GM19328 (cell line): ENCODE measurements at regions not wholly inside any gene's neighbourhood (a gene's known extent, or its start where the extent isn't known, plus 50 kb on each side); places are given as distances from the start of the nearest gene placed in this dataset.

Experiments
- ATAC-seq: cut with Tn5 transposase; IDR thresholded peaks from one replicate; pipeline ENCODE4 v1.9.1; 2021; ENCODE audit warnings: mild to moderate bottlenecking, moderate library complexity; ENCODE audit not compliant: unreplicated experiment

DNA sequence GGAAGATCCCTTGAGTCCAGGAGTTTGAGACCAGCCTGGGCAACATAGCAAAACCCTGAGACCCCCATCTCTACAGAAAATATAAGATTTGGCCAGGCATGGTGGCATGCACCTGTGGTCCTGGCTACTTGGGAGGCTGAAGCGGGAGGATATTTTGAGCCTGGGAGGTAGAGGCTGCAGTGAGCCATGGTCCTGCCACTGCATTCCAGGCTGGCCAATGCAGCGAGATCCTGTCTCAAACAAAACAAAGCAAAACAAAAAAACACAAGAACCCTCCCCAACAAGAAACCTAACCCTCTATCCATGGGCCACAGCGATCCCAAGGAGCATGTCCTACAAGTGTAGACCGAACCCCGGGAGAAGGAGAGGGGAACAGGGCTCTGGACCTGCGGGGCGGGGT lies 133.3 kb downstream of the MGAT5B start:
- ATAC-seq, result no peak

DNA sequence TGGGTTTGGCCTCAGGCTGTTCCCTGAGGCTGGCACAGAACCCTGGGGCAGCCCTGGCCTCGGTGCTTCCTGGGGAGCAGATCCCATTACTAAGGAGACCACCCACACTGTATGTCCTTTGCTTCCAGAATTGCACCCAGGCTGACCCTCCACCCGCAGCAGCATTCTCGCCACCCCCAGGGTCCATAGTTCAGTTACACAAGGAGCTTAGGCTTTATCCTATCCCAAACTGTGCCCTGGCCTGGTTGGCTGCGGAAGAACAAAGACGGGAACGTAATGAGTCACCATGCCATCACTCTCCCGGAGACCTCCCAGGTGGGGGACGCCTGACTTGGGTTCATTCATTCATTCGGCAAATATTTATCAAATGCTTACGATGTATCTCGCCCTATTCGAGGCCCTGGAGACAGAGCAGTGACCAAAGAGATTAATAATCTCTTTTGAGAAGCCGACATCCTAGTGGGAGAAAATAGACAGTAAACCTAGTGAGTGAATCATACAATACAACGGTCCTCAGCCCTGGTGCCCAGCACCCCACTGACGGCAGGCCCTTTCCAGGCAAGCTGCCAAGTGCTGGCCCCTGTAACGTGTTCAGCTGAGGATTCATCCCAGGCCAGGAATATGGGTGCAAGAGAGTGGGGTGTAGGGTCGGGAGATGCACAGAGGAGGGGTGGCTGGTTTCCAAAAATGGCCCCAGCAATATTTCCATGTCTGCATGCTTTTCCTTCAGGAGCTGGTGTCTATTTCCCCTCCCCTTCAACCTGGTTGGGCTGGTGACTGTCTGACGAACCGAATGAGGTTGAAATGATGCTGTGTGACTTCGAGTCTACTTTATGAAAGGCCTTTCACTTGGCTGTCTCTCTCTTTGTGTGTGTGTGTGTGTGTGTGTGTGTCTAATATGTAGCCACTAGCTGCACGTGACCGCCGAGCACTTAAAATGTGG lies 134.2 kb downstream of the MGAT5B start:
- no peak for ATAC-seq

DNA sequence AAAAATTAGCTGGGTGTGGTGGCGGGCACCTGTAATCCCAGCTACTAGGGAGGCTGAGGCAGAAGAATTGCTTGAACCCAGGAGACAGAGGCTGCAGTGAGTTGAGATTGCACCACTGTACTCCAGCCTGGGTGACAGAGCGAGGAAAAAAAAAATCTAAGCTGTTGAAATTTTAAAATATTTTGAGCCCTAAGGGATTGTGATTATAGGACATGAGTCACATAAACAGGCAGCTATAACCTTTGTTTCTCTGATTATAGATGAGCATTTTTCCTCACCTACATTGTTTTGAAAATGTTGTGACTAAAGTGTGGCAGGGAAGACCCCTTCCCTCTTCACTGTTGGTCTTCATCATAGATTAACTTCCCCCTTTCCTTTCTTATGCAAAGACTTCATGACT lies 135.5 kb downstream of the MGAT5B start:
- ATAC-seq, result no peak

DNA sequence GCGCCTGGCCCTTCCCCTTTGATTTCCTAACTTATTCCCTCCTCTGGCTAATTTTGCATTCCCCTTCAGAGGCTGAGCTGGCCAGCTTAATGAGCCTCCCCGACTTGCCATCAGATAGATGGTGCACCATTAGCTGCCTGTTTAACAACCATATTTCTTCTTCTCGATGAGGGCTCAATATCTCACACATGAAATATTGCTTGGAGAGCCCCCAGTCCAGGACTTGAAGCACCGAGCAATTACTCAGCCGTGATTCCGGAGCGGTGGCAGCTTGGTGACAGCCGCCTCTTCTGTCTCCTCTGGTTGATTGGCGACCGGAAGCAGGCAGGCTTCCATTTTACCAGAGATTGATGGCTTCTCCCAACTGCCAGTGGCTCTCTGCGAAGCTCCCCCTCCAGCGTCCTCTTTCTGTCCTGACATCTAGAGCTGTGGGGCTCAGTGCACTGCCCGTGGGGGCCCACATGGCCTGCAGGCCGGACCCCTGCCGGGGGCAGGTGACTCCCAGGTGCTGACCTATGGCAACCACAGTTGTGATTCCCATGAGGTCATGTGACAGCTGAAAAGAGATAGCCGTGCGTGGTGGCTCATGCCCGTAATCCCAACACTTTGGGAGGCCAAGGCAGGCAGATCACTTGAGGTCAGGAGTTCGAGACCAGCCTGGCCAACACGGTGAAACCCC lies 133.7 kb upstream of the SEC14L1 start:
- no peak for ATAC-seq

DNA sequence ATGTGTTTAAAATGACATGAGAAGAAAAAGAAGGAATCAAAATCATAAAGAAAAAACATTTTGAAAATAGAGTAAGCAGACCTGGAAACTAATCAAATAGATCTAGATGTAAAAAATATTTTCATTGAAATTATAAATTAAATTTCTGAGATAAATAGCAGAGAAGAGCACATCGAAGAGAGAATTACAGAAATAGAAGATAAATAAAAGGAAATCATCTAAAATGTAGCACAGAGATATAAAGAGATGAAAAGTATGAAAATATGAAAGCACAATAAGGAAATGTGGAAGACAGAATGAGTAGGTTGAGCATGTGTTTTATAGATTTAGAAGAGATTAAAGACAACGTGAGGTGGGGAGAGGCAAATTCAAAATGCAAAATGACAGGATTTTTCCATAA lies 130.9 kb upstream of the SEC14L1 start:
- no peak for ATAC-seq

DNA sequence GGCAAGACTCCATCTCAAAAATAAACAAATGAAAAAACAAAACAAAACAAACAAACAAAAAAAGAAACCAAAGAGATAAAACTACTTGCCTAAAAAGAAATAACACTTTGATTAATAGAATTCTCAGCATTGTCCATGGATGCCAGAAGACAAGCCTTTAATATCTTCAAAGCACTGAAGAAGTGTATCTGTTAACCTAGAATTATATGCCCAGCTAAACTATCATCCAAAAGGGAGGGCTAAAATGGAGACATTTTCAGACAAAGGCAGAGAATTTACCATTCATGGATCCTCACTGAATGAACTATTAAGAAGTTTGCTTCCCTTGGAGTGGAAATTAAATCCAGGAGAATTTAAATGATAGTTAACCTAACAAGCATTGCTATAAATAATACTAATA lies 130.1 kb upstream of the SEC14L1 start:
- no peak for ATAC-seq

DNA sequence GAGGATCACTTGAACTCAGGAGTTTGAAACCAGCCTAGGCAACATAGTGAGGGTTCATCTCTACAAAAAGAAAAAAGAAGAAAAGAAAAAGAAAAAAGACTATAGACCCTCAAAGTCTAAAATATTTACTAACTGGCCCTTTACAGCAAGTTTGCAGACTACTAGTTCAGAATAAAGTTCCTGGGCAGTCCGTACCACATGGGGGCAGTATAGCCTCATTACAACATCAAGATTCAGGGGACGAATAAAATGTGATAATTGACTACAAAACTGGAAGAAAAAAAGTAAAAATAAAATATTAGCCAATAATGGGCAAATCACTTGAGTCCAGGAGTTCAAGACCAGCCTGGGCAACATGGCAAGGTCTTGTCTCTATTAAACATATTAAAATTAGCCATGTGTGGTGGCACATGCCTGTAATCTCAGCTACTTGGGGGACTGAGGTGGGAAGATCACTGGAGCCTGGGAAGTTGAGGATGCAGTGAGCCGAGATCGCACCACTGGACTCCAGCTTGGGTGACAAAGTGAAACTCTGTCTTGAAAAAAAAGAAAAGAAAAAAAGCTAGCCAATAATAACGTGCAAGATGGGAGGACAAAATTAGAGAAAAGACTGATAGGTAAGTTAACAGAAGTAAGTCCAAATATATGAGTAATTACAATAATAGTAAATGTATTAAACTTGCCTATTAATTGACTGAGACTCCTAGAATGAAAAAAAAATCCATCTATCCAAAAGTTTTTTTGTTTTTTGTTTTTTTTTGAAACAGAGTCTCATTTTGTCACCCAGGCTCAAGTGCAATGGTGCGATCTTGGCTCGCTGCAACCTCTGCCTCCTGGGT lies 129.4 kb upstream of the SEC14L1 start:
- no peak for ATAC-seq

DNA sequence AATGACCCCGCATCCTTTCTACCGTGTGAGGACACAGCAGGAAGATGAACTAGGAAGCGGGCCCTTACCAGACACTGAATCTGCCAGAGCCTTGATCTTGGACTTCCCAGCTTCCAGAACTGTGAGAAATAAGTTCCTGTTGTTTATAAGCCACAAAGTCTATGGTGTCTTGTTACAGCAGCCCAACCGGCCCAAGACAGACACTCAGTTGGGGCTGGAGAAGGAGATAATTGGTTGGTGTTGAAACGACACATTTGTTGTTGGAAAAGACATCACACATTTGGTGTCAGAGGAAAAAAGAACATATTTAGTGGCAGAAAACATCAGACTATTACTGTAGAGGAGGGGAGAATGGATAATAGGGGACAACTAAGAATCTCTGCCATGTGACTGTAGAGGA lies 122.3 kb upstream of the SEC14L1 start:
- ATAC-seq, result no peak

DNA sequence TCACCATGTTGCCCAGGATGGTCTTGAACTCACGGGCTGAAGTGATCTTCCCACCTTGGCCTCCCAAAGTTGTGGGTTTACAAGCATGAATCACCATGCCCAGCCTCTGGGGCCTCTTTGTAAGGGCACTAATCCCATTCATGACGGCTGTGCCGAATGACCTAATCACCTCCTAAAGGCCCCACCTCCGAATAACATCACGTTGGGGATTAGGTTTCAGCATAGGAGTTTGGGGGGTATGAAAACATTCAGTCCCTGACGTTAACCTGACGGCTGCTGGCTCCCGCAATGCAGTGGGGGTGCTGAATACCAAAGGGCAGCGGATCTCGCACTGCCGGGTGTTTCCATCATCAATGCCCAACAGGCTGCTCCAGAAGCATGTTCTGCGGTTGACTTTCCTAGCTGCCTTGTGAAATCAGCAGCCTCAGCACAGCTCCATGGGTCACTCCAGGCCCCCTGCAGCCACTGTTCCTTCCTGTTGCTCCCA lies 120.8 kb upstream of the SEC14L1 start:
- ATAC-seq, result no peak

DNA sequence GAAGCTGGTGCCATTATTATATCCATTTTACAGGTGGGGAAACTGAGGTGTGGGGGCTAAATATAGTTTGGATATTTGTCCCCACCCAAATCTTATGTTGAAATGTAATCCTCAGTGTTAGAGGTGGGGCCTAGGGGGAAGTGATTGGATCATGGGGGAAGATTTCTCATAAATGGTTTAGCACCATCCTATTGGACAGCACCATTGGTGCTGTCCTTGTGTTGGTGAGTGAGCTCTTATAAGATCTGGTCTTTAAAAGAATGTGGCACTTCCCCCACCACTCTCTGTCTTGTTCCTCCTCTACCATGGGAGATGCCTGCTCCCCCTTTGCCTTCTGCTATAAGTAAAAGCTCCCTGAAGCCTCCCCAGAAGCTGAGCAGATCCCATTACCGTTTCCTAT lies 119.8 kb upstream of the SEC14L1 start:
- no peak for ATAC-seq

DNA sequence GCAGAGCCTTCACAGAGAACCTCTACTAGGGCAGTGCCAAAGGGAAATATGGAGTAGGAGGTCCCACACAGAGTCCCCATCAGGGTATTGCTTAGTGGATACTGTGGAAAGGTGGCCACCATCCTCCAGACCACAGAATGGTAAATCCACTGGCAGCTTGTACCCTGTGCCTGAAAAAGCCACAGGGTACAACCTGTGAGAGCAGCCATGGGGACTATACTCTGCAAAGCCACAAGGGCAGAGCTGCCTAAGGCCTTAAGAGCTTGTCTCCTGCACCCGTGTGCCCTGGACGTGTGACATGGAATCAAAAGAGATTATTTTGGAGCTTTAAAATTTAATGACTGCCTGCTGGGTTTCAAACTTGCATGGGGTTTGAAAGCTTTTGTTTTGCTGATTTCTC lies 118.0 kb upstream of the SEC14L1 start:
- no peak for ATAC-seq

DNA sequence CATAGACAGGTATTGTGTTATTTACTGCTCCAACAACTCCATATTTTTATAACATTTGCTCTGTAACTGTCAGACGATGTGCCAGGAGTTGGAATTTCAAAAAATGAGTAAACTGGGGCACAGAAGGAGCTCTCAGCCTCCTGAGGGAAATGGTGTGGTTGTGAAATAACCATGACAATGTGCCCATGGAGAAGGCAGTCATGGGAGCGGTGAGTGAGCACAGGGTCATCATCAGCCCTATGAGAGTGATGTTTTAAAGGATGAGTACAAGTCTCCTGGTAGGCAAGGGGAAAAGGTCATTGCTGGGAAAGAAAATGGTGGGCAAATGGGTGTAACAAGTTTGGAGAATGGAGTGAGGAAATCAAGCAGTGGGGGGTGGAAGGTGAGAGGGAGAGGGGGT lies 115.0 kb upstream of the SEC14L1 start:
- no peak for ATAC-seq

DNA sequence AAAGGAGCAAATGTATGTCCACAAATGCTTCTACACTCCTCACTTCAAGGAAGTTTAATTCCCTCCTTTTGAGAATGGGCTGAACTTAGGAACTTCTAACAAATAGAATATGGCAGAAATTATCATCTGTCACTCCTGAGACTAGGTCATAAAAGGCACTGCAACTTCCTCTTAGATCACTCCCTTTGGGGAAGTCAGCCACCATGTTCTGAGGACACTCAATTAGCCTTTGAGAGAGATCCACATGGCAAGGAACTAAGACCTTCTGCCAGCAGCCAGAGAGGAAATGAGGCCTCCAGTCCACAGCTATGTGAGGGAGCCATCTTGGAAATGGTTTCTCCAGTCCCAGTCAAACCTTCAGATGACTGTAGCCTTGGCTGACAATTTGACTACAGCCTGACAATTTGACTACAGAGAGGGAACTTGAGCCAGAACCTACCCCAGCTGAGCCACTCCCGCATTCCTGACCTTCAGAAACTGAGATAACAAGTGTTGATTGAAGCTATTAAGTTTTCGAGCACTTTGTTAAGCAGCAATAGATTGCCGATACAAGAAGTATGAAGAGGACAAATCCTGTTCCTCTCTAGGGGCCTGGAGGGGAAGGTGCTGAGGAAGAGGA lies 113.4 kb upstream of the SEC14L1 start:
- no peak for ATAC-seq

DNA sequence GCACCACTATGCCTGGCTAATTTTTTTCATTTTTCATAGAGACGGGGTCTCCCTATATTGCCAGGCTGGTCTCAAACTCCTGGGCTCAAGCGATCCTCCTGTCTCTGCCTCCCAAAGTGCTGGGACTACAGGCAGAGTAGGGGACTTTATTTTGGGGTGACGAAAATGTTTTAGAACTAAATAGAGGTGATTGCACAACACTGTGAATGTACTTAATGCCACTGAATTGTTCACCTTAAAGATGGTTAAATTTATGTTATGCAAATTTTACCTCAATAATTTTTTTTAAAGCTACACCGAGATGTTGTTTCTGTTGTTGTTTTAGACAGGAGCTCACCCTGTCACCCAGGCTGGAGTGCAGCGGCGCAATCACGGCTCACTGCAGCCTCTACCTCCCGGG lies 111.9 kb upstream of the SEC14L1 start:
- ATAC-seq, result no peak

DNA sequence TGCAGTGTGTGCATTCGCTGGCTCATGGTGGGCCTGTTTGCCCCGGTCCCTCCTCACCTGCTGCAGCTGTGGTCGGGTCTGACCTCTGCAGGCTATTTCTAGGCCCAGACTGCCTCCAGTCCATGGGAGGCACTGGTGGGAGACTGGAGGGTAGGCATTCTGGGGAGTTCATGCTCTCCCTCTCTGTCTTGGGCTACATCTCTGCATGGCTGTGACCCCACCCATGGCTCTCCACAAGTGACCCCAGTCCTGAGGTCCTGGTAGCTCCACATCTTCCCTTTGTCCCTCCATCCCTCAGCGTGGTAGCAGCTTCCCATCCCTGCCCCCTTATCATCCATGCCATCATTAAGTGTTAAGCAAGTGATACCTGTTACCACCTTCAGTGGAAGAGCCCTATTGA lies 107.8 kb upstream of the SEC14L1 start:
- no peak for ATAC-seq

DNA sequence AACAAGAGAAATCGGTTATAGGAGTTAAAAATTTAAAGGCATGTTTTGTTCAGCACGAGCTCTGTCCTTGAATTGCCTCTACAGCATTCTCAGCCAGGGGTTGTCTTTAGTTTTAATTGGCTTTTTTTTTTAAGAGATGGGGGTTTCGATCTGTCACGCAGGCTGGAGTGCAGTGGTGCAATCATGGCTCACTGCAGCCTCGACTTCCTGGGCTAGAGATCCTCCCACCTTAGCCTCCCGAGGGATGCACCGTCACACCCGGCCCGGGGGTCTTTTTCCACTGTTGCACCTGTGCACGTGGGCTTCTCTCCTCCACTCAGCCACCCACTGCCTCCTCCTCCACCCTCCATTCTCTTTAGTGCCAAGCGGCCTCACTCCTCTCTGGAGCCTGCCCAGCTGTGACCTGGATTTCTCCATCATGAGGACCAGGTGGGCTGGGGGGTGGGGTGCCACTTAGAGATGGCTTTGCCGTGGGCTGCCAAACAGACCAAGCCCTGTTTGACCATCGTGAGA lies 106.8 kb upstream of the SEC14L1 start:
- no peak for ATAC-seq

DNA sequence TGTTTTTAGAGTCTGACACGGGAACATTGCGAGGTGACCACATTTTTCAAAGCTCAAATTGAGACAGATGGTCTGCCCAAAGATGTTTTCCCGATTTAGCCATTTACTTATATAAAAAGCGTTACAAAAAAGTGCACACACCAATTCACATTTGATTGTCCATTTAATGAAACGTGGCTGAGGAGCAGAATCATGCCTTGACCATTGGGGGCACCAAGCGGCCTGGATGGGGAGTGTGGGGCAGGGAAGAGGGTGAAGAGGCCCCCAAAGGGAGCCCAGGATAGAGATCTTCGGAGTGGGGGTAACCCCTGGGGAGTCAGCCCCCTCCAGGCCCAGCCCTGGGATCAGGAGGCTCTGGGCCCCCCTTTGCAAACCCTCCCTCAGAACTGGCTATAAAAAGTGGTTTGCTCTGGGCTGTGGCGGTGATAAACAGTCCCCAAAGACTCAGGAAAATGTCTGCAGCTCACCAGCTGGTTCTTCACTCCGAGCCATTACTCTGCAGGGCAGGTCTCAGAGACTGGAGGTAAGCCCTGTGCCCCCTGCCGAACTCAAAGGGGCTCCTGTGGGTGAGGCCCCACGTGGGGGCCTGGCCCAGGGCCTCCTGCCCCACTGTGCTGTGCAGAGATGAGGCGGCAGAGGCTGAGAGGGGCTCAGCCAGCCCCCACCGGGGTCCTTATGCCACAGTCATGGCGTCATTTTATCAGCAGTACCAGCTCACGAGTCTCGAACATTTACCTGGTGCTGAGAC lies 105.9 kb upstream of the SEC14L1 start:
- no peak for ATAC-seq

DNA sequence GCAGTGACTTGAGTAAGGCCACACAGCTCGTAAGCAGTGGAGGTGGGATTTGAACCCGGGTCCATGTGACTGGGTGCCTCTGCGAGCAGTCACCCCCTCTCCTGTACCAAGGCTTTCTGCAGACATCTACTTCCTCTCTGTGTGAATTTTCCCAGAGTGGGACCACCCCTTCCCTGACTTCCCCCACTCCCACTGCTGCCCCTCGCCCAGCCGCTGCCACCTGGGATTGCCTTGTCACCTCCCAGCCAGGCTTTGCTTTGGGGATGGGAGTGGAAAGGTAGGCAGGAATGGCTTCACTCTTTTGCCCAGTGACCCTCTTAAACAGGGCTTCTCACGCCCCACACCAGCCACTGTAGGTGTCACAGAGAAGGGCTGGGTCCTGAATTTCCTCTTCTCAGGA lies 105.2 kb upstream of the SEC14L1 start:
- ATAC-seq, result no peak

DNA sequence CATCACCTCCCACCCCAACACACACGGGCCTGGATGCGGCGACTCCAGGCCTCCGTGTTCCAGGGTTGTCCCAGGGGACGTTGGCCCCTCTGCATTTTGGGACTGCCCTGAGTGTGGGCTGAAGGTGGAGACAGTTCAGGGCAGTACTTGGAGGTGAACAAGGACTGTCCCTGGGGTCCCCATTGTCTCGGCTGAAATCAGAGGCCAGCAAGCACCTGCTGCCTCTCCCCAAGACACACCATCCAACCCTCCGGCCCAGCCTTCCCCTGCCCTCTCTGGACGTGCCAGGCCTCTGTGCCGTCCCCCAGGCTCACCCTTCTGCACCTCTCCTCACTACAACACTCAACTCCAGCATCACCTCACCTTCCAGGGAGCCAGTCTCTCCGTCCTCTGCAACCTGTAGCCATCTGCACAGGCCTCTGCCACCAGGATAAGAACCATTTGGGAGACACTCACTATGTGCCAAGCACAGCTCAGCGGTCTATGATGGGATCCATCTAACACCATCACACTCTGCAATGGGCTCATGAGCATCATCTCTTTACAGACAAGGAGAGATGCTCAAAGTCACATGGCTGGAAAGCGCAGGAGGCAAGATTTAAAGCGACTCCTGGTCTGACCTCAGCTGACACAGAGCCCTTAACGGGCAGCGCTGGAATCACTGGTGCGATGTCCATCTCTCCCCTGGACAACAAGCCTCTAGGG lies 104.5 kb upstream of the SEC14L1 start:
- ATAC-seq, result no peak
